Ovary (tissue), 7 donors: ENCODE measurements at regions not wholly inside any gene's neighbourhood (a gene's known extent, or its start where the extent isn't known, plus 50 kb on each side); places are given as distances from the start of the nearest gene placed in this dataset.

Experiments used
- DNase-seq, 5 donors: peaks; one replicate each; pipeline ENCODE4 v3.0.0-alpha.2; 2019 to 2020
- H3K27ac ChIP-seq, 2 donors: fragments of 200-600 bp; one replicate each; pipeline versions ENCODE4 v1.5.1 to v1.8.0; 2019 to 2022
- H3K27me3 ChIP-seq: fragments of 200-600 bp; one replicate; pipeline ENCODE4 v1.8.0; 2022
- H3K36me3 ChIP-seq: fragments of 200-600 bp; sonication (generic); one replicate; pipeline ENCODE4 v1.5.1; 2019
- H3K4me1 ChIP-seq: one replicate; pipeline ENCODE4 v1.8.1; 2013; ENCODE audit warnings: mild to moderate bottlenecking, moderate library complexity; ENCODE audit not compliant: insufficient read depth
- H3K4me3 ChIP-seq: fragments of 200-600 bp; sonication (generic); one replicate; pipeline ENCODE4 v1.5.1; 2017
- H3K9me3 ChIP-seq, 2 donors: fragments of 200-600 bp in 1 of 2; sonication (generic) in 1 of 2; one replicate each; pipeline versions ENCODE4 v1.5.1 to v1.8.1; 2013 to 2019; ENCODE audit warnings: mild to moderate bottlenecking in 1 of 2, moderate library complexity in 1 of 2
- EP300 ChIP-seq: sonication (generic); formaldehyde crosslinking; IDR thresholded peaks from one replicate; pipeline ENCODE4 v1.6.1; 2017; ENCODE audit warnings: antibody characterized with exemption
- POLR2A ChIP-seq: fragments of 450-650 bp; IDR thresholded peaks from one replicate; pipeline ENCODE4 v1.6.1; 2017; ENCODE audit warnings: antibody characterized with exemption, mild to moderate bottlenecking, moderate library complexity
- WGBS, 3 donors: extraction: QIAGEN DNeasy Blood & Tissue Kit in 1 of 3; methylation state at CpG; one replicate each; pipeline versions ENCODE4 v1.1.5 to v1.1.7; 2013 to 2017; 5-methylcytosine and 5-hydroxymethylcytosine counted together
- intact Hi-C, 4 donors: fragments of 100-400 bp; cut with DNase I; formaldehyde crosslinking; loops; one replicate each; pipeline versions ENCODE4 v1.11.0 to v1.15.1; 2022 to 2023
- TF ChIP-seq, protein P1 (sequence below), 3 donors: fragments of 450-650 bp in 2 of 3; fragments of 200-600 bp in 1 of 3; IDR thresholded peaks; one replicate each; pipeline versions ENCODE4 v1.5.1 to v1.8.0; 2016 to 2022; ENCODE audit warnings: antibody characterized with exemption in 3 of 3, mild to moderate bottlenecking in 1 of 3
- donor health status: DM: no; HTN: no; CAD: no; lungs with moderate emphysema.
- donor health status: DM: no; HTN: no; CAD: no.
- donor health status: Bipolar disorder and iron deficiency.
- donor health status: DM: no; HTN: no; CAD: no.
- donor health status: DM: yes; HTN: yes; CAD: no.

DNA sequence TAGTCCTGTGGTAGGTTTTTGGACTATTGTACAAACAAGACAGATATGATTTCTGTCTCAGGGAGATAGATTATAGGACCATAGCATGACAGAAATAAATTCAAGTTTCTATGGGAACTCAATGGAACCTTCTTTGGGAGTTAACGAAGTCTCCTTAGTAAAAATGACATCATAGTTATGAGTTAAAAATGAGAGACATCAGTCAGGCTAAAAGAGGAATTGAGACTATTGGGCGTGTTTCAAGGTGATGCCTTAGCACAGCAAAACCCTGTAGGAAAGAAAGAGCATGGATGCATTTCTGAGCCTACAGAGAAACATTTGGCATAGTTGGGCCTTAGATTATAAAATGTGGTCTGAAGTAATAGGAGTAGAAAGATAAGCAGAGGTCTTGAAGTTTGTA is 1909.1 kb upstream of the PCDH7 start:
- DNase-seq: no peak
- H3K36me3 ChIP-seq: no peaks in the 10 kb centered on the region

DNA sequence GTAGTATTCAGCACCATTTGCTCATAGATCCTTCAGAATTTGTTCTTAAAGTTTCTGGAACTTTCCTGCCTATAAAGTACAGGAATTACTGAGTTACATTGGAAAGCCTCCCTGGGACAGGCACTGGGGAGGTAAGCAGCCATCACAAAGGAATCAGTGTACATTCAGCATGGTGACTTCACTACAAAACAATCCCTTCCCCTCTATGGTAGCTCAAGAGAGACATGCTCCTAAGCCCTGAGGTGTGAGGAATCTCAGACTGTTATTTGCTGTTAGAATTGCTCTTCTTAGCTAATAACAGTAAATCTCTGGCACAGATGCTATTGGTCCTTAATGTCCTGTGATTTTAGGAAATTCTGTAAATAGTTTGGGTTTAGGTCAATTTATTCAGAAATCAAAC is 1898.0 kb upstream of the PCDH7 start:
- H3K4me3 ChIP-seq: no peak overlapping the region
- no peak overlapping the region for H3K27ac ChIP-seq
- no peaks in the 10 kb centered on the region for H3K27me3 ChIP-seq
- no peaks in the 10 kb centered on the region for H3K36me3 ChIP-seq
- intact Hi-C loops: no loop called here
- TF ChIP-seq, protein P1, sequence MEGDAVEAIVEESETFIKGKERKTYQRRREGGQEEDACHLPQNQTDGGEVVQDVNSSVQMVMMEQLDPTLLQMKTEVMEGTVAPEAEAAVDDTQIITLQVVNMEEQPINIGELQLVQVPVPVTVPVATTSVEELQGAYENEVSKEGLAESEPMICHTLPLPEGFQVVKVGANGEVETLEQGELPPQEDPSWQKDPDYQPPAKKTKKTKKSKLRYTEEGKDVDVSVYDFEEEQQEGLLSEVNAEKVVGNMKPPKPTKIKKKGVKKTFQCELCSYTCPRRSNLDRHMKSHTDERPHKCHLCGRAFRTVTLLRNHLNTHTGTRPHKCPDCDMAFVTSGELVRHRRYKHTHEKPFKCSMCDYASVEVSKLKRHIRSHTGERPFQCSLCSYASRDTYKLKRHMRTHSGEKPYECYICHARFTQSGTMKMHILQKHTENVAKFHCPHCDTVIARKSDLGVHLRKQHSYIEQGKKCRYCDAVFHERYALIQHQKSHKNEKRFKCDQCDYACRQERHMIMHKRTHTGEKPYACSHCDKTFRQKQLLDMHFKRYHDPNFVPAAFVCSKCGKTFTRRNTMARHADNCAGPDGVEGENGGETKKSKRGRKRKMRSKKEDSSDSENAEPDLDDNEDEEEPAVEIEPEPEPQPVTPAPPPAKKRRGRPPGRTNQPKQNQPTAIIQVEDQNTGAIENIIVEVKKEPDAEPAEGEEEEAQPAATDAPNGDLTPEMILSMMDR (IDR thresholded peaks at IDR 0.05): no peak
- TF ChIP-seq POLR2A (no peak), EP300 (no peak)
- DNase-seq: no peak
- no peaks in the 10 kb centered on the region for H3K9me3 ChIP-seq
- H3K4me1 ChIP-seq: no peaks in the 10 kb centered on the region

More for the DNA sequence above, 1909.1 kb upstream of the PCDH7 start:
- no peaks in the 10 kb centered on the region for H3K27me3 ChIP-seq
- 88 to 96% (median 95%) methylated on average over 2 of the region's 2 CpGs for WGBS, 3 donors
- no peaks in the 10 kb centered on the region for H3K4me1 ChIP-seq
- H3K9me3 ChIP-seq: no peaks in the 10 kb centered on the region
- no peak overlapping the region for H3K4me3 ChIP-seq
- TF ChIP-seq POLR2A (no peak), EP300 (no peak)
- TF ChIP-seq, protein P1 (IDR thresholded peaks at IDR 0.05): no peak
- intact Hi-C loops: no loop called here
- H3K27ac ChIP-seq: no peak overlapping the region

DNA sequence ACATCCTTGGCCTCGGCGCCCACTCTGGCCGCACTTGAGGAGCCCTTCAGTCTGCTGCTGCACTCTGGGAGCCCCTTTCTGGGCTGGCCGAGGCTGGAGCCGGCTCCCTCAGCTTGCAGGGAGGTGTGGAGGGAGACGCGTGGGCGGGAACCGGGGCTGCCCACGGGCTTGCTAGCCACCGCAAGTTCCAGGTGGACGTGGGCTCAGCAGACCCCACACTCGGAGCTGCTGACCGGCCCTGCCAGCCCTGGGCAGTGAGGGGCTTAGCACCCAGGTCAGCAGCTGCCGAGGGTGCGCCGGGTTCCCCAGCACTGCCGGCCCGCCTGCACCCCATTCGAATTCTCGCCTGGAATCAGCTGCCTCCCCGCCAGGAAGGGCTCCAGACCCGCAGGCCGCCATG is 1892.3 kb upstream of the PCDH7 start:
- Histone ChIP-seq H3K27ac (no peak overlapping the region), H3K36me3 (no peaks in the 10 kb centered on the region), H3K4me3 (no peak overlapping the region), H3K4me1 (no peaks in the 10 kb centered on the region), H3K9me3 (no peaks in the 10 kb centered on the region), H3K27me3 (no peaks in the 10 kb centered on the region)
- no peak for DNase-seq
- TF ChIP-seq POLR2A (no peak), EP300 (no peak)
- TF ChIP-seq, protein P1 (IDR thresholded peaks at IDR 0.05): no peak
- intact Hi-C loops: no loop called here
- 94 to 97% (median 97%) methylated on average over 19 to 24 of the region's 24 CpGs for WGBS, 3 donors

DNA sequence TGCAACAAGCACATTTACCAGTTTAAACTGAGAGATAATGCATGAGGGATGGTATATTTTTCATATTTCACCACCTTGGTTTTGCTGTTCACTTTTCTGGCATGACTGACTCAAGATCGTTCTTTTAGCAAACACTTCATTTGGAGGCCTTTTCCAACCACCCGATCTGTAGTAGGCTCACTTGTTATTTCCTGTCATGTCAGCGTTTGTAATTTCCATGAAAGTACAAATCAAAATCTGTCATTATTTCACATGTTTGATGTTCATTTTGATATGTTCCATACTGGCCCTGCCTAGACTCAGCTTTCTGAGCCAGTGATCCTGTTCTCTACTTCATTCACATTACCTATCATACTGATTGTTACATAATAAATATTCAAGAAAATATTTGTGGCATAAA is 1888.3 kb upstream of the PCDH7 start:
- Histone ChIP-seq H3K27me3 (no peaks in the 10 kb centered on the region), H3K27ac (no peak overlapping the region), H3K4me1 (no peaks in the 10 kb centered on the region), H3K4me3 (no peak overlapping the region), H3K9me3 (no peaks in the 10 kb centered on the region), H3K36me3 (no peaks in the 10 kb centered on the region)
- DNase-seq: no peak
- WGBS, 3 donors: 47 to 65% (median 49%) methylated on average over 3 of the region's 3 CpGs
- TF ChIP-seq POLR2A (no peak), EP300 (no peak)
- TF ChIP-seq, protein P1 (IDR thresholded peaks at IDR 0.05): no peak
- intact Hi-C loops: no loop called here

DNA sequence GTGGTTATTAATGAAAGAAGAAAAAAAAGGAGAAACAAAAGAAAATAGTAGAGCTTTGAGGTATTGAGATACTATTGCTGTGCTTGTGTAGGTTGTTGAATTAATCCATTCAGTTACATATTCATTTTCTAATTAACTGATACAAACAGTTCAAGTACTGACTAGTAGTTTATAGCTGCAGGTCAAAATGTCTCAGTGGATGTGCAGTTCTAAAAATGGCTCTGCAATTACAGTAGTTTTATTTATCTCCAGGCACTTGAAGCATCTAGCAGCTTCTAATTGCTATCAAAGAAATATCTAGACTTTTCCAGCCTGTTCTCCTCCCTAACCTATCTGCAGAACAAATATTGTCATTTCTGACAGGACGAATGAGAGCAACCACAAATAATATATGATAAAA is 1887.7 kb upstream of the PCDH7 start:
- WGBS, 3 donors: 58 to 70% (median 68%) methylated on average over 1 of the region's 1 CpG
- intact Hi-C loops: no loop called here

More for the DNA sequence above, 1887.7 kb upstream of the PCDH7 start:
- TF ChIP-seq EP300 (no peak), POLR2A (no peak)
- TF ChIP-seq, protein P1 (IDR thresholded peaks at IDR 0.05): no peak
- H3K9me3 ChIP-seq: no peaks in the 10 kb centered on the region
- DNase-seq: no peak
- H3K4me3 ChIP-seq: no peak overlapping the region
- no peaks in the 10 kb centered on the region for H3K36me3 ChIP-seq
- H3K27ac ChIP-seq: no peak overlapping the region
- H3K27me3 ChIP-seq: no peaks in the 10 kb centered on the region
- H3K4me1 ChIP-seq: no peaks in the 10 kb centered on the region
